ENCODE measurements at regions not wholly inside any gene's neighbourhood (a gene's known extent, or its start where the extent isn't known, plus 50 kb on each side); places are given as distances from the start of the nearest gene placed in this dataset.

- H2BK5ac ChIP-seq (ENCODE audit: low read depth, low read length), result no peak overlapping the region
- no peak overlapping the region for H3K18ac ChIP-seq (ENCODE audit: extremely low read depth, low read length)
- no peak overlapping the region for H2AFZ ChIP-seq (ENCODE audit: low read length)
- H2BK20ac ChIP-seq (ENCODE audit: low read length), result no peak overlapping the region
- H3K4me2 ChIP-seq (ENCODE audit: insufficient read depth in 1 of 2, low read depth in 2 of 2, low read length in 2 of 2), result no peak overlapping the region
- H3K4me1 ChIP-seq (replicated peaks in 1 of 4; ENCODE audit: control insufficient read depth in 3 of 4, insufficient read depth in 4 of 4, low read length in 3 of 4), result no peaks in the 10 kb centered on the region
- H3K14ac ChIP-seq (ENCODE audit: insufficient read length), result no peak overlapping the region
- ChIA-PET CTCF (ENCODE audit: partially characterized antibody) (interaction anchor here (1.3 to 2.6 kb wide), 2 partner anchors 16 to 93 kb away, joined by 4 to 7 read pairs; no protein-coding TSS in a partner anchor), POLR2A (ENCODE audit: partially characterized antibody) (no interaction called here)
- H4K20me1 ChIP-seq (replicated peaks in 1 of 2; ENCODE audit: control insufficient read depth in 1 of 2, insufficient read depth in 2 of 2, low read length in 2 of 2), result no peaks in the 10 kb centered on the region
- no peak overlapping the region for H2BK12ac ChIP-seq (ENCODE audit: low read depth, low read length)
- 87% methylated on average over 1 of the region's 1 CpG; no CpG with 5 or more reads in 1 of the 2 experiments for WGBS, 2 experiments (ENCODE audit: extremely low coverage in 1 of 2, insufficient coverage in 1 of 2, insufficient read length in 1 of 2, insufficient replicate concordance in 2 of 2, low coverage in 1 of 2, low lambda C conversion rate in 2 of 2, missing lambda C conversion rate in 1 of 2)
- H4K5ac ChIP-seq (ENCODE audit: insufficient read length, low read depth, low read length), result no peak overlapping the region
- no peak overlapping the region for H3K4ac ChIP-seq (replicated peaks; ENCODE audit: insufficient read length, low read depth, low read length)
- H2BK120ac ChIP-seq (replicated peaks; ENCODE audit: low read depth, low read length), result no peak overlapping the region
- no peak overlapping the region for H3K4me3 ChIP-seq (ENCODE audit: extremely low read depth in 1 of 4, insufficient read depth in 2 of 4, low read depth in 3 of 4, low read length in 4 of 4)
- H3K9ac ChIP-seq (replicated peaks in 1 of 4; ENCODE audit: extremely low read depth in 1 of 4, low read depth in 3 of 4, low read length in 3 of 4), result no peak overlapping the region
- H3K9me3 ChIP-seq (ENCODE audit: insufficient read depth in 2 of 2, low read depth in 1 of 2, low read length in 1 of 2), result no peaks in the 10 kb centered on the region
- H3K79me1 ChIP-seq (ENCODE audit: low read depth, low read length), result no peaks in the 10 kb centered on the region
- no peak overlapping the region for H3K23ac ChIP-seq (ENCODE audit: insufficient read length)
- no peaks in the 10 kb centered on the region for H3K79me2 ChIP-seq (ENCODE audit: control insufficient read depth in 1 of 2, insufficient read depth in 2 of 2, low read length in 2 of 2)
- H3K27me3 ChIP-seq (replicated peaks in 1 of 4; ENCODE audit: control insufficient read depth in 3 of 4, extremely low read depth in 1 of 4, insufficient read depth in 3 of 4, low read length in 3 of 4), result no peaks in the 10 kb centered on the region
- H3K56ac ChIP-seq (replicated peaks; ENCODE audit: insufficient read length, low read depth, low read length), result no peak overlapping the region
- no peak overlapping the region for H2BK15ac ChIP-seq (ENCODE audit: low read length)
- no peak for DNase-seq (ENCODE audit: low read depth in 1 of 2, low spot score in 2 of 2)
- H3K27ac ChIP-seq (ENCODE audit: low read depth, low read length), result no peak overlapping the region
- no peak overlapping the region for H4K8ac ChIP-seq (ENCODE audit: extremely low read depth, insufficient read depth, low read length)
- FAIRE-seq, result no peak
- H3K36me3 ChIP-seq (ENCODE audit: control insufficient read depth in 2 of 4, insufficient read depth in 4 of 4, low read length in 3 of 4), result no peaks in the 10 kb centered on the region
- H3K23me2 ChIP-seq (ENCODE audit: low read depth, low read length), result no peaks in the 10 kb centered on the region
- no peak overlapping the region for H2AK5ac ChIP-seq (ENCODE audit: low read depth, low read length)
- H4K91ac ChIP-seq (replicated peaks; ENCODE audit: insufficient read length, low read length), result no peak overlapping the region
- TF ChIP-seq JUND (IDR thresholded peaks at IDR 0.05; ENCODE audit: low read length) (no peak), BCL11A (IDR thresholded peaks at IDR 0.05; ENCODE audit: low read depth in 2 of 2, low read length in 2 of 2) (no peak), CEBPB (IDR thresholded peaks at IDR 0.05; ENCODE audit: low read depth, low read length) (no peak), HDAC2 (IDR thresholded peaks at IDR 0.05; ENCODE audit: borderline replicate concordance in 1 of 2, low read depth in 2 of 2, low read length in 2 of 2) (no peak), GABPA (IDR thresholded peaks at IDR 0.05; ENCODE audit: borderline replicate concordance, insufficient read depth, low read length) (no peak), MAFK (IDR thresholded peaks at IDR 0.05; ENCODE audit: low read depth, low read length) (no peak), SIX5 (IDR thresholded peaks at IDR 0.05; ENCODE audit: low read depth, low read length) (no peak), EZH2 (IDR thresholded peaks at IDR 0.05; ENCODE audit: low read depth, low read length, severe bottlenecking) (no peak), POU5F1 (IDR thresholded peaks at IDR 0.05; ENCODE audit: low read depth, low read length) (no peak), TCF12 (IDR thresholded peaks at IDR 0.05; ENCODE audit: low read depth, low read length) (no peak), RFX5 (IDR thresholded peaks at IDR 0.05; ENCODE audit: borderline replicate concordance, low read depth, low read length) (no peak), CTCF (IDR thresholded peaks at IDR 0.05; ENCODE audit: control extremely low read depth in 1 of 3, insufficient read depth in 1 of 3, low read depth in 1 of 3, low read length in 3 of 3) (no peak)
Measured at GRCh38 chr18:34959211-34959829, 81.9 kb upstream of the MAPRE2 start.

Data from H1 (cell line).